Astrocyte (in vitro differentiated cells and primary cell): ENCODE measurements at regions not wholly inside any gene's neighbourhood (a gene's known extent, or its start where the extent isn't known, plus 50 kb on each side); places are given as distances from the start of the nearest gene placed in this dataset.

Experiments used
- DNase-seq: peaks from one replicate; pipeline ENCODE4 v3.0.0-alpha.2; 2010; ENCODE audit warnings: low read depth
- FAIRE-seq: peaks from 2 replicates; lab custom pipeline; 2011; peaks lifted over from hg19 to GRCh38; lab: Jason Lieb, UNC
- H2AFZ ChIP-seq: 2 replicates; pipeline ENCODE4 v1.6.0; 2012; ENCODE audit warnings: low read depth, low read length, inconsistent platforms
- H3K27ac ChIP-seq: 2 replicates; pipeline ENCODE4 v1.5.1; 2011; ENCODE audit warnings: low read depth, low read length, inconsistent platforms
- H3K27me3 ChIP-seq: 2 replicates; pipeline ENCODE4 v1.6.0; 2011; ENCODE audit warnings: low read length, inconsistent platforms; ENCODE audit not compliant: insufficient read depth
- H3K36me3 ChIP-seq: 2 replicates; pipeline ENCODE4 v1.5.1; 2011; ENCODE audit warnings: low read length, inconsistent platforms; ENCODE audit not compliant: insufficient read depth
- H3K4me1 ChIP-seq: 2 replicates; pipeline ENCODE4 v1.5.1; 2011; ENCODE audit warnings: low read length, inconsistent platforms; ENCODE audit not compliant: insufficient read depth
- H3K4me2 ChIP-seq: 2 replicates; pipeline ENCODE4 v1.6.0; 2012; ENCODE audit warnings: low read length, inconsistent platforms
- H3K4me3 ChIP-seq: 2 replicates; pipeline ENCODE4 v1.5.1; 2011; ENCODE audit warnings: low read depth, mild to moderate bottlenecking, low read length, inconsistent platforms; ENCODE audit not compliant: insufficient read depth
- H3K79me2 ChIP-seq: 2 replicates; pipeline ENCODE4 v1.6.0; 2012; ENCODE audit warnings: mild to moderate bottlenecking, low read length, inconsistent platforms; ENCODE audit not compliant: insufficient read depth
- H3K9ac ChIP-seq: 2 replicates; pipeline ENCODE4 v1.6.0; 2012; ENCODE audit warnings: mild to moderate bottlenecking, low read length, inconsistent platforms
- H3K9me3 ChIP-seq: 2 replicates; pipeline ENCODE4 v1.5.1; 2012; ENCODE audit warnings: low read depth, mild to moderate bottlenecking, low read length, inconsistent platforms; ENCODE audit not compliant: insufficient read depth
- H4K20me1 ChIP-seq: 2 replicates; pipeline ENCODE4 v1.6.0; 2012; ENCODE audit warnings: low read length, inconsistent platforms; ENCODE audit not compliant: insufficient read depth
- H3K27ac Mint-ChIP-seq: one replicate; pipeline ENCODE4 v1.8.0; 2021; ENCODE audit warnings: mild to moderate bottlenecking, mixed read lengths; ENCODE audit not compliant: unreplicated experiment
- H3K27me3 Mint-ChIP-seq: one replicate; pipeline ENCODE4 v1.8.0; 2021; ENCODE audit warnings: low read depth, mixed read lengths; ENCODE audit not compliant: unreplicated experiment
- H3K36me3 Mint-ChIP-seq: one replicate; pipeline ENCODE4 v1.8.0; 2021; ENCODE audit warnings: low read depth, mixed read lengths; ENCODE audit not compliant: unreplicated experiment
- H3K4me1 Mint-ChIP-seq: one replicate; pipeline ENCODE4 v1.8.0; 2021; ENCODE audit warnings: low read depth, mixed read lengths; ENCODE audit not compliant: unreplicated experiment
- H3K4me3 Mint-ChIP-seq: one replicate; pipeline ENCODE4 v1.8.0; 2021; ENCODE audit warnings: mild to moderate bottlenecking, moderate library complexity, mixed read lengths; ENCODE audit not compliant: unreplicated experiment
- H3K9me3 Mint-ChIP-seq: one replicate; pipeline ENCODE4 v1.8.0; 2021; ENCODE audit warnings: mild to moderate bottlenecking, mixed read lengths; ENCODE audit not compliant: unreplicated experiment
- EZH2 ChIP-seq: IDR thresholded peaks from 2 replicates; pipeline ENCODE4 v1.6.1; 2012; ENCODE audit warnings: mild to moderate bottlenecking, low read length, inconsistent platforms; ENCODE audit not compliant: insufficient read depth
- TF ChIP-seq, protein P1 (sequence below): IDR thresholded peaks from 2 replicates; pipeline ENCODE4 v1.5.1; 2011; ENCODE audit warnings: low read depth, mild to moderate bottlenecking, inconsistent platforms, low read length, moderate library complexity; ENCODE audit not compliant: insufficient read depth

DNA sequence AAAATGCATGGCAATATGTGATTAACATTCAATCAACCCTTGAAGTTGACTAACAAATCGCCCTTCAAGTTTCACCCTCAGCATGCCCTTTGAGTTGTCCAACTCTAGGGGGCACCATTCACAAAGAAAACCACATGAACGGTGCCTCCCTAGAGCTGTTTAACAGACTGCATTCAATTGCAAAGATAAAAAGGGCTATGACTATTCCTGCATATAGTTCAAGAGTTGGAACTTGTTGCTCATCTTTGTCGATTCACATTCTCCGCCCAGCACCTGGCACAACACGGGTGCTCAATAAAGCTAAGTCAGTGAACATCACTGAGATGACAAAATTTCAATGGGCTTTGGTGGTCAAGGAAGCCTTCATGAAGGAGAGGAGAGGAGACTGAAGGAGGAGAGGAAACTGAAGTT is 69.6 kb upstream of the SLC30A5 start:
- H3K9me3 ChIP-seq, result no peaks in the 10 kb centered on the region
- H3K4me1 ChIP-seq, result no peaks in the 10 kb centered on the region
- no peak for FAIRE-seq
- Mint-ChIP-seq H3K9me3 (no peaks in the 10 kb centered on the region), H3K36me3 (no peaks in the 10 kb centered on the region), H3K4me3 (no peak overlapping the region), H3K4me1 (no peaks in the 10 kb centered on the region), H3K27me3 (peaks cover 5% of the 10 kb centered on the region), H3K27ac (no peak overlapping the region)
- H3K4me3 ChIP-seq, result no peak overlapping the region
- H3K27ac ChIP-seq, result no peak overlapping the region
- H3K36me3 ChIP-seq, result no peaks in the 10 kb centered on the region
- TF ChIP-seq EZH2, result no peak
- TF ChIP-seq, protein P1, sequence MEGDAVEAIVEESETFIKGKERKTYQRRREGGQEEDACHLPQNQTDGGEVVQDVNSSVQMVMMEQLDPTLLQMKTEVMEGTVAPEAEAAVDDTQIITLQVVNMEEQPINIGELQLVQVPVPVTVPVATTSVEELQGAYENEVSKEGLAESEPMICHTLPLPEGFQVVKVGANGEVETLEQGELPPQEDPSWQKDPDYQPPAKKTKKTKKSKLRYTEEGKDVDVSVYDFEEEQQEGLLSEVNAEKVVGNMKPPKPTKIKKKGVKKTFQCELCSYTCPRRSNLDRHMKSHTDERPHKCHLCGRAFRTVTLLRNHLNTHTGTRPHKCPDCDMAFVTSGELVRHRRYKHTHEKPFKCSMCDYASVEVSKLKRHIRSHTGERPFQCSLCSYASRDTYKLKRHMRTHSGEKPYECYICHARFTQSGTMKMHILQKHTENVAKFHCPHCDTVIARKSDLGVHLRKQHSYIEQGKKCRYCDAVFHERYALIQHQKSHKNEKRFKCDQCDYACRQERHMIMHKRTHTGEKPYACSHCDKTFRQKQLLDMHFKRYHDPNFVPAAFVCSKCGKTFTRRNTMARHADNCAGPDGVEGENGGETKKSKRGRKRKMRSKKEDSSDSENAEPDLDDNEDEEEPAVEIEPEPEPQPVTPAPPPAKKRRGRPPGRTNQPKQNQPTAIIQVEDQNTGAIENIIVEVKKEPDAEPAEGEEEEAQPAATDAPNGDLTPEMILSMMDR, result peak; percentile 41
- H2AFZ ChIP-seq, result no peak overlapping the region
- no peak overlapping the region for H3K4me2 ChIP-seq
- DNase-seq, result peak; percentile 5
- no peaks in the 10 kb centered on the region for H3K79me2 ChIP-seq
- H4K20me1 ChIP-seq, result no peaks in the 10 kb centered on the region
- H3K27me3 ChIP-seq, result peaks cover 6% of the 10 kb centered on the region
- H3K9ac ChIP-seq, result no peak overlapping the region

DNA sequence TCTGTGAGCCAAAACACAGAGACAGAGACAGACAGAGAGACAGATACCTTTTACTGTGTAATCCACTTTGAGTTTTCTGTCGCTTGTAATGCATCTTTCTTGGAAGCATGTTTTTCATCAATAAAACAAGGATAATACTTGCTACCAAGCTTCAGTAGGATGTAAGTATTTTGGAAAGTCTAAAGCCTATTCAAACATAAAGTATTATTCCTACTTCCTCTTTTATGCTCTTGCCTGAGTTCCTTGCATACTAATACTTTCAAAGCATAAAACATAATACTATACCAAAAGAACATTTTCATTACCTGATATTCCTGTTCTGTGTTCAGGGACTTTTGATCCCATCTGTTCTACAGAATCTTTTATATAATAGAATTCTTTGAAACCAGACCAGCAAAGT is 64.5 kb upstream of the SLC30A5 start:
- no peak for FAIRE-seq
- H3K4me1 Mint-ChIP-seq, result peaks cover 5% of the 10 kb centered on the region
- DNase-seq, result no peak
- no peak overlapping the region for H3K4me3 Mint-ChIP-seq
- H3K27ac Mint-ChIP-seq, result no peak overlapping the region
- Histone ChIP-seq H3K4me2 (no peak overlapping the region), H3K4me3 (no peak overlapping the region), H3K79me2 (no peaks in the 10 kb centered on the region), H3K4me1 (no peaks in the 10 kb centered on the region), H3K9ac (no peak overlapping the region), H3K9me3 (no peaks in the 10 kb centered on the region), H3K36me3 (no peaks in the 10 kb centered on the region), H2AFZ (no peak overlapping the region), H3K27ac (no peak overlapping the region), H3K27me3 (peaks cover 7% of the 10 kb centered on the region), H4K20me1 (no peaks in the 10 kb centered on the region)
- TF ChIP-seq, protein P1, result no peak
- TF ChIP-seq EZH2, result no peak
- H3K9me3 Mint-ChIP-seq, result no peaks in the 10 kb centered on the region
- H3K27me3 Mint-ChIP-seq, result no peaks in the 10 kb centered on the region
- no peaks in the 10 kb centered on the region for H3K36me3 Mint-ChIP-seq

DNA sequence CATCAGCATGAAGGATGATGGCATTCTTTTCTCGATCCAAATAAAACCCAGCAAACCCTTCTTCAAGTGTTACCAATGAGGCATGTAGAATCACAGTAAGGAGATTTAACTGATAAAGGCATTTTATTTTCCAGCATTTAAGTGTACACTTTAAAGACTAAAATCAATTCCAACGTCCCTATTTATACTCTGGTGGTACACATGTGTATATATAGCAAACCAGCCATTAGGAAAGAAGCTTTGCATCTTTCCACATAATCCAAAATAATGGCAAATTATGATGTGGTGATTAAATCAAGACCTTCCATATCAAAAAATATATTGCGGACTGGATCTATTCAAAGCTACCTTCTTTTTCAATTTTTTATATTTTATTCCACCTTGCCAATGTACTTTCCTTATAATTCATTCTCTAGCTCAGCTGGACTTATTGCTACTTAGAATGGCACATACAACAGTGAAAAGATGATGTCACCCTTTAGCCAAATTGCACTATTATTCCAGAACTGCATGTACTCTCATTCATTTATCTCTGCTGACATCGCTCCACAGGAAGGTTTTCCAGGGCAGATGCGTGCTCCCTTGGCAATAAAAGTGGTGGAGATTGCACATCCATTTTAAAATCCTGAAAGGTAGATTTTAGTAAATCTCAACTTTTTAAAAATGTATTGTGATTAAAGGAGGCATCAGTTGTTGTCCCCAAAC is 63.3 kb upstream of the SLC30A5 start:
- Histone ChIP-seq H3K9ac (no peak overlapping the region), H3K4me1 (no peaks in the 10 kb centered on the region), H3K79me2 (no peaks in the 10 kb centered on the region), H3K4me2 (no peak overlapping the region), H2AFZ (no peak overlapping the region), H3K27ac (no peak overlapping the region), H4K20me1 (no peaks in the 10 kb centered on the region), H3K27me3 (peaks cover 5% of the 10 kb centered on the region), H3K9me3 (no peaks in the 10 kb centered on the region), H3K4me3 (no peak overlapping the region), H3K36me3 (no peaks in the 10 kb centered on the region)
- H3K9me3 Mint-ChIP-seq, result no peaks in the 10 kb centered on the region
- DNase-seq, result no peak
- FAIRE-seq, result peak; percentile 13
- no peak overlapping the region for H3K4me3 Mint-ChIP-seq
- H3K27me3 Mint-ChIP-seq, result no peaks in the 10 kb centered on the region
- H3K27ac Mint-ChIP-seq, result peak overlapping the region; percentile 14
- peaks cover 5% of the 10 kb centered on the region for H3K4me1 Mint-ChIP-seq
- H3K36me3 Mint-ChIP-seq, result no peaks in the 10 kb centered on the region
- no peak for TF ChIP-seq EZH2
- TF ChIP-seq, protein P1, result no peak
